RWPE2 (cell line): ENCODE measurements at regions not wholly inside any gene's neighbourhood (a gene's known extent, or its start where the extent isn't known, plus 50 kb on each side); places are given as distances from the start of the nearest gene placed in this dataset.

ENCODE experiments used
- ATAC-seq: fragments of 200-7000 bp; cut with Tn5 transposase; 3 replicates; pipeline ENCODE4 v1.9.1; 2021; ENCODE audit warnings: low read depth
- DNase-seq: peaks from one replicate; pipeline ENCODE4 v3.0.0-alpha.2; 2020; ENCODE audit warnings: low spot score
- H3K27ac ChIP-seq: fragments of 450-650 bp; 2 replicates; pipeline ENCODE4 v1.5.1; 2017; ENCODE audit warnings: mild to moderate bottlenecking; ENCODE audit not compliant: poor library complexity, severe bottlenecking
- H3K27me3 ChIP-seq: fragments of 250-450 bp; sonication (Bioruptor Pico); 2 replicates; pipeline ENCODE4 v1.5.1; 2021; ENCODE audit warnings: mild to moderate bottlenecking, moderate library complexity; ENCODE audit not compliant: insufficient read depth, poor library complexity, severe bottlenecking
- H3K36me3 ChIP-seq: fragments of 250-450 bp; sonication (Bioruptor Pico); 2 replicates; pipeline ENCODE4 v1.5.1; 2020; ENCODE audit warnings: low read depth, mild to moderate bottlenecking, moderate library complexity
- H3K4me1 ChIP-seq: fragments of 250-450 bp; sonication (Bioruptor Pico); 2 replicates; pipeline ENCODE4 v1.5.1; 2021; ENCODE audit warnings: mild to moderate bottlenecking, moderate library complexity; ENCODE audit not compliant: insufficient read depth, poor library complexity, severe bottlenecking
- H3K4me3 ChIP-seq: fragments of 250-450 bp; sonication (Bioruptor Pico); 2 replicates; pipeline ENCODE4 v1.5.1; 2021; ENCODE audit warnings: mild to moderate bottlenecking, moderate library complexity; ENCODE audit not compliant: severe bottlenecking
- H3K9me3 ChIP-seq: fragments of 250-450 bp; sonication (Bioruptor Pico); 2 replicates; pipeline ENCODE4 v1.5.1; 2021; ENCODE audit warnings: mild to moderate bottlenecking, moderate library complexity; ENCODE audit not compliant: severe bottlenecking
- TF ChIP-seq, protein P1 (sequence below): fragments of 450-650 bp; IDR thresholded peaks from one replicate; pipeline ENCODE4 v1.5.1; 2017; ENCODE audit warnings: mild to moderate bottlenecking, moderate library complexity; ENCODE audit not compliant: poor library complexity, severe bottlenecking

DNA sequence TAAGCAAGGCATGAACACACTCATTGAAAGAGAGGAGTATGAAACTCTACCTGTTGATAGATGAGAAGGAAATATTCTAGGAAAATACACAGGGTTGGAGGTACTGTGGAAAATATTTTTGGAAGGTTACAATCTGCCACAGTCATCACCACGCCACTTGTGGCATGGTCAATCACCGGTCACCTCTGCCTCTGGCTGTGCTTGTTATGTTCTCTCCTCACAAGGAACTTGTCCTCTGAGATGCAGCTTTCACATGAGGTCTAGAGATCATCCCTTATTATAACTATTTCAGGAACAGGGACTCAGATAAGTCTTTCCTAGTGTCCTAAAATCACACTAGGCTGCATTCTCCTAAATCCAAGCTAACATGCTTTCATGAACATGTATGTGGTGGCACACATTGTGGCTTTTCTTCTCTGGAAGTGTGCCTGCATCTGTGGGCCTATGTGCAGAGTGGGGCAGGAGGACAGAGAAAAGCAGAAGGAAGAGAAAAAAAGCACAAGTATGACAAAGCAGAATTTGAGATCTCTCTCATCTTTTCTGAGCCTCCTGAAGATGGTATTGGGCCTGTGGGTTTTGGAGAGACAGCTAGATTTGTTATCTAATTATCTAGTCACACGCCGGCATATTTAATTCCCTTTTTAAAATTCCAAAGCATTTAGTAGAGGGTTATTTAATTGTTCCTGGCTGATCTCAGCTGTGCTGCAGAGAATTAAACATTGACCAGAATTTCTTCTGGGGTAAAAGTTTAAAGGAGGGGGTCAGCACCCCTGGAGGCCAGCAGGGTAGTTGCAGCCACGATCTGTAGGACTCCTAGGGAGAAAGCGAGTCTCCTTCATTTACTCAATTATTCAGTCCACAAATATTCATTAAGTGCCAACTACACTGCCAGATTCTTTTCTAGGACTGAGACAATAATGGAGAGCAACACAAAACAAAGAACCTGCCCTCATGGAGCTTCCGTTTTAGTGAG, 294.6 kb downstream of the RDH14 start:
- DNase-seq = no peak
- Histone ChIP-seq H3K4me3 (no peak overlapping the region), H3K27ac (no peak overlapping the region), H3K27me3 (no peaks in the 10 kb centered on the region), H3K36me3 (no peaks in the 10 kb centered on the region), H3K9me3 (no peaks in the 10 kb centered on the region), H3K4me1 (no peaks in the 10 kb centered on the region)
- TF ChIP-seq, protein P1, sequence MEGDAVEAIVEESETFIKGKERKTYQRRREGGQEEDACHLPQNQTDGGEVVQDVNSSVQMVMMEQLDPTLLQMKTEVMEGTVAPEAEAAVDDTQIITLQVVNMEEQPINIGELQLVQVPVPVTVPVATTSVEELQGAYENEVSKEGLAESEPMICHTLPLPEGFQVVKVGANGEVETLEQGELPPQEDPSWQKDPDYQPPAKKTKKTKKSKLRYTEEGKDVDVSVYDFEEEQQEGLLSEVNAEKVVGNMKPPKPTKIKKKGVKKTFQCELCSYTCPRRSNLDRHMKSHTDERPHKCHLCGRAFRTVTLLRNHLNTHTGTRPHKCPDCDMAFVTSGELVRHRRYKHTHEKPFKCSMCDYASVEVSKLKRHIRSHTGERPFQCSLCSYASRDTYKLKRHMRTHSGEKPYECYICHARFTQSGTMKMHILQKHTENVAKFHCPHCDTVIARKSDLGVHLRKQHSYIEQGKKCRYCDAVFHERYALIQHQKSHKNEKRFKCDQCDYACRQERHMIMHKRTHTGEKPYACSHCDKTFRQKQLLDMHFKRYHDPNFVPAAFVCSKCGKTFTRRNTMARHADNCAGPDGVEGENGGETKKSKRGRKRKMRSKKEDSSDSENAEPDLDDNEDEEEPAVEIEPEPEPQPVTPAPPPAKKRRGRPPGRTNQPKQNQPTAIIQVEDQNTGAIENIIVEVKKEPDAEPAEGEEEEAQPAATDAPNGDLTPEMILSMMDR = peak; percentile 12
- no peak for ATAC-seq

DNA sequence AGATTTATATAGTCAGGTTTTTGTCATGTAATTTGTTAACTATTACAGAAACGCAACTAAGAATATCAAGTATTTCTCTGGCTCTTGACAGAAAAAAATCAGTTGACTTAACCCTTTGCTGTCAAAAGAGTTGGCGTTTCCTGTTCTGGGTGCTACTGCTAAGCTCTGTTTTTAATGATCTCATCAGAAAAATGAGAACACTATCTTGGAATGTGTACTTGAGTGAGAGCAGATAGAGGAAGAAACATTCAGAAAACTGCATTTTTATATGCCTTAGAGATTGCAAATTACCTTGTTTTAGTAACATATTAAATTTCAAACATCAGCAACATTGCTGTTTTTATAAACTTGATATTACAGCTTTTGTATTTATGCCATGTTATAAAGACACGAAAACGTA, 297.9 kb downstream of the RDH14 start:
- Histone ChIP-seq H3K4me3 (no peak overlapping the region), H3K4me1 (no peaks in the 10 kb centered on the region), H3K27ac (no peak overlapping the region), H3K27me3 (no peaks in the 10 kb centered on the region), H3K36me3 (no peaks in the 10 kb centered on the region), H3K9me3 (no peaks in the 10 kb centered on the region)
- TF ChIP-seq, protein P1 = no peak
- DNase-seq (no peak), ATAC-seq (no peak)

DNA sequence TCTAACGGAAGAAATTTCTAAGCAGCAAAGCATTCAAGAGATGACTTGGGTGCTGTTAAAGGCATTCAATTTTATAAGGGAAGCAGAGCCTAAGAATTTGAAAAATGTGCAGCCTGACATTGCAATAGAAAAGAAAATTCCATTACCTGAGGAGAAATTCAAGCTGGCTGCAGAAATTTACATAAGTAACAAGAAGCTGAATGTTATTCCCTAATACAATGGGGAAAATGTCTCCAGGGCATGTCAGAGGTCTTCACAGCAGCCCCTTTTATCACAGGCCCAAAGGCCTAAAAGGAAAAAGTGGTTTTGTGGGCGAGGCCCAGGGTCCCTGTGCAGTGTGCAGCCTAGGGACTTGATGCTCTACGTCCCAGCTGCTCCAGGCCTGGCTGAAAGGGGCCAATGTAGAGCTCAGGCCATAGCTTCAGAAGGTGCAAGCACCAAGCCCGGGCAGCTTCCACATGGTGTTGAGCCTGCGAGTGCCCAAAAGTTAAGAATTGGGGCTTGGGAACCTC, 306.7 kb downstream of the RDH14 start:
- DNase-seq (no peak), ATAC-seq (no peak)
- Histone ChIP-seq H3K4me1 (no peaks in the 10 kb centered on the region), H3K4me3 (no peak overlapping the region), H3K27ac (no peak overlapping the region), H3K9me3 (no peaks in the 10 kb centered on the region), H3K27me3 (no peaks in the 10 kb centered on the region), H3K36me3 (no peaks in the 10 kb centered on the region)
- TF ChIP-seq, protein P1 = no peak

DNA sequence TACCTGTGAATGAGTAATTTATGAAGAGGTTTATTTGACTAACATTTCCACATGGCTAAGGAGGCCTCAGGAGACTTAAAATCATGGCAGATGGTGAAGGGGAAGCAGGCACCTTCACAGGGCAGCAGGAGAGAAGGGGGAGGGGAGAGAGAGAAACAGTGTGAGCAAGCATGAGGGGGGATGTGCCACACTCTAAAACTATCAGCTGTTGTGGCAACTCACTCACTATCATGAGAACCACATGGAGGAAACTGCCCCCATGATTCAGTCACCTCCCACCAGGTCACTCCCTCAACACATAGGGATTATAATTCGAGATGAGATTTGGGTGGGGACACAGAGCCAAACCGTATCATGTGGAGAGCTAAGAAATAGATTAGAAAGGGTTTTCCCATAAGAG, 309.0 kb downstream of the RDH14 start:
- ATAC-seq (no peak), DNase-seq (no peak)
- no peaks in the 10 kb centered on the region for H3K9me3 ChIP-seq
- H3K4me1 ChIP-seq = no peaks in the 10 kb centered on the region
- TF ChIP-seq, protein P1 = no peak
- no peak overlapping the region for H3K27ac ChIP-seq
- no peaks in the 10 kb centered on the region for H3K36me3 ChIP-seq
- no peaks in the 10 kb centered on the region for H3K27me3 ChIP-seq
- H3K4me3 ChIP-seq = no peak overlapping the region
